ENCODE measurements at regions not wholly inside any gene's neighbourhood (a gene's known extent, or its start where the extent isn't known, plus 50 kb on each side); places are given as distances from the start of the nearest gene placed in this dataset.
A peak's percentile ranks its signal among the peaks of the same experiment; 100 is the strongest.

DNA sequence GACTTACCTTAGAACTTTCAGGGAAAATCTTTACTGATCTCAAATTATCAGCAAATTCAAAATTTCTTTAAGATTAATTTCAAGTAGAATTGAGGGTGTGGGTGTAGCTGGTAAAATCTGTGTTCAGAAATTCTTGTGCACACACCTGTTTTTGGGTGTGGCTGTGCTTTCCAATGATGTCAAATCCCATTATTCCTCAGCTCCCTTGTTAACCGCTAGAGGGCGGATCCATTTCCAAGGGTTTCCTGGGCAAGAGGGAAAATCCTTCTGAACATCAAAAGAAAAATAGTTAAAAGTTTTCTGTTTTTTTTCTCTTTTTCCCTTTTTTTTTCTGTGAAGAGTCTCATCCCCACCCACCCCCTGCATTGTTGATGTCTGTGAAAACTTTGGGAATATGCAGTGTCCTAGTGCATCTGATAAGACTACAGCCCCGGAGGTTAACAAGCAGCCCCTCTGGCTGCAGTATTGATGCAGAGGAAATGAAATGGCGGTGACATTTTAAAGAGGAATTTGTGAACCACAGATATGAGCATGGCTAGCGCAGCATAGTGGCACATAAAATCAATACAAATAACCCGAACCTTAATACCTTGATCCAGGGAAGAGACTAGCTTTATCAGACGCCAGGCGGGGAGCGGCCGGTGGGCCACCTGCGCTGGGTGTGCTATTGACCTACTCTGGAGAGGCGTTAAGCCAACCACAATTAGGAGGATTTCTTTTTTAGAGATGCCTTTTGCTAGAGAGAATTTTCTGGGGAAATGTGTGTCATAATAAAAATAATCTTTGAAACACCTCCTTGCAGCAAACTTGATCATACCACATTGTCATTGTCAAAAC lies 130.9 kb downstream of the FOXA2 start:
- TF ChIP-seq, protein P1, sequence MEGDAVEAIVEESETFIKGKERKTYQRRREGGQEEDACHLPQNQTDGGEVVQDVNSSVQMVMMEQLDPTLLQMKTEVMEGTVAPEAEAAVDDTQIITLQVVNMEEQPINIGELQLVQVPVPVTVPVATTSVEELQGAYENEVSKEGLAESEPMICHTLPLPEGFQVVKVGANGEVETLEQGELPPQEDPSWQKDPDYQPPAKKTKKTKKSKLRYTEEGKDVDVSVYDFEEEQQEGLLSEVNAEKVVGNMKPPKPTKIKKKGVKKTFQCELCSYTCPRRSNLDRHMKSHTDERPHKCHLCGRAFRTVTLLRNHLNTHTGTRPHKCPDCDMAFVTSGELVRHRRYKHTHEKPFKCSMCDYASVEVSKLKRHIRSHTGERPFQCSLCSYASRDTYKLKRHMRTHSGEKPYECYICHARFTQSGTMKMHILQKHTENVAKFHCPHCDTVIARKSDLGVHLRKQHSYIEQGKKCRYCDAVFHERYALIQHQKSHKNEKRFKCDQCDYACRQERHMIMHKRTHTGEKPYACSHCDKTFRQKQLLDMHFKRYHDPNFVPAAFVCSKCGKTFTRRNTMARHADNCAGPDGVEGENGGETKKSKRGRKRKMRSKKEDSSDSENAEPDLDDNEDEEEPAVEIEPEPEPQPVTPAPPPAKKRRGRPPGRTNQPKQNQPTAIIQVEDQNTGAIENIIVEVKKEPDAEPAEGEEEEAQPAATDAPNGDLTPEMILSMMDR (conservative IDR thresholded peaks at IDR 0.05) = peak; percentile 81
- no peak for TF ChIP-seq EZH2 (IDR thresholded peaks at IDR 0.05; ENCODE audit: low read depth)
